HepG2 (cell line): ENCODE measurements at regions not wholly inside any gene's neighbourhood (a gene's known extent, or its start where the extent isn't known, plus 50 kb on each side); places are given as distances from the start of the nearest gene placed in this dataset.

Source experiments
- ATAC-seq: fragments of 200-7000 bp; cut with Tn5 transposase; 3 replicates; pipeline ENCODE4 v1.9.1; 2020; ENCODE audit warnings: mild to moderate bottlenecking, moderate library complexity
- BruUV-seq: library from RNA; stranded (reverse); fragments of 400-500 nt; replicated peaks from 2 replicates; lab custom pipeline; 2021; lab: Mats Ljungman, UMichigan
- CTCF ChIA-PET: fragments of 300-600 bp; formaldehyde crosslinking; extraction: SDS; loops from one replicate; lab custom pipeline; 2021; ENCODE audit warnings: low total read pairs, inconsistent platforms, low intra/inter-chr PET ratio; lab: Yijun Ruan, JAX
- POLR2A ChIA-PET: fragments of 350-600 bp; sonication (Branson Sonifier 250); formaldehyde crosslinking; loops from one replicate; lab custom pipeline; 2020; ENCODE audit warnings: antibody characterized with exemption, inconsistent platforms; lab: Yijun Ruan, JAX
- DNase-seq: peaks from one replicate; pipeline ENCODE4 v3.0.0-alpha.2; 2015; ENCODE audit warnings: low spot score
- FAIRE-seq: peaks from 3 replicates; lab custom pipeline; 2011; peaks lifted over from hg19 to GRCh38; lab: Jason Lieb, UNC
- H2AFZ ChIP-seq: one replicate; pipeline ENCODE4 v1.6.1; 2011; ENCODE audit warnings: low read length, inconsistent platforms
- H3K27ac ChIP-seq: fragments of 300-600 bp; 3 replicates; pipeline ENCODE4 v1.8.0; 2011; ENCODE audit warnings: mixed run types, mild to moderate bottlenecking, mixed read lengths, low read length, inconsistent platforms; ENCODE audit not compliant: insufficient read depth; ENCODE audit errors: extremely low read length
- H3K27me3 ChIP-seq, 2 experiments: fragments of 200-600 bp in 1 of 2; 2 replicates in 1 of 2; 3 replicates in 1 of 2; pipeline versions ENCODE4 v1.6.0 to v1.8.0; 2011; ENCODE audit warnings: low read length in 2 of 2, mild to moderate bottlenecking in 2 of 2, moderate library complexity in 2 of 2, inconsistent platforms in 1 of 2; ENCODE audit not compliant: insufficient read depth in 2 of 2, control insufficient read depth in 1 of 2
- H3K36me3 ChIP-seq, 2 experiments: fragments of 200-600 bp in 1 of 2; replicated peaks in 1 of 2; 2 replicates in 1 of 2; 3 replicates in 1 of 2; pipeline versions ENCODE4 v1.5.1 to v1.8.0; 2011; ENCODE audit warnings: low read length in 2 of 2, inconsistent platforms in 1 of 2; ENCODE audit not compliant: insufficient read depth in 2 of 2, control insufficient read depth in 1 of 2
- H3K4me1 ChIP-seq: 2 replicates; pipeline ENCODE4 v1.5.1; 2012; ENCODE audit warnings: low read length, inconsistent platforms; ENCODE audit not compliant: insufficient read depth
- H3K4me2 ChIP-seq: 2 replicates; pipeline ENCODE4 v1.6.0; 2011; ENCODE audit warnings: low read depth, low read length, inconsistent platforms
- H3K4me3 ChIP-seq, 3 experiments: fragments of 200-600 bp in 1 of 3; sonication (generic), shearing (Covaris generic) in 1 of 3; replicated peaks in 1 of 3; 2 replicates each; pipeline ENCODE4 v1.5.1; 2011 to 2016; ENCODE audit warnings: low read length in 3 of 3, inconsistent platforms in 2 of 3, low read depth in 2 of 3, mild to moderate bottlenecking in 2 of 3, control low read depth in 1 of 3, mixed read lengths in 1 of 3; ENCODE audit not compliant: insufficient read depth in 1 of 3
- H3K79me2 ChIP-seq: one replicate; pipeline ENCODE4 v1.6.1; 2011; ENCODE audit warnings: low read length, inconsistent platforms; ENCODE audit not compliant: insufficient read depth
- H3K9ac ChIP-seq: 2 replicates; pipeline ENCODE4 v1.6.0; 2011; ENCODE audit warnings: mild to moderate bottlenecking, low read depth, low read length, inconsistent platforms; ENCODE audit not compliant: insufficient read depth
- H3K9me3 ChIP-seq: 2 replicates; pipeline ENCODE4 v1.5.1; 2012; ENCODE audit warnings: mild to moderate bottlenecking, low read length
- H4K20me1 ChIP-seq: 2 replicates; pipeline ENCODE4 v1.6.0; 2011; ENCODE audit warnings: inconsistent platforms, mild to moderate bottlenecking, low read length, moderate library complexity; ENCODE audit not compliant: insufficient read depth
- ATF1 ChIP-seq: IDR thresholded peaks from 2 replicates; pipeline ENCODE4 v1.6.1; 2016; ENCODE audit warnings: mild to moderate bottlenecking, control low read depth
- GRHL1 ChIP-seq: sonication (generic); formaldehyde crosslinking; conservative IDR thresholded peaks from 2 replicates; pipeline ENCODE4 v1.8.0; 2022; ENCODE audit warnings: missing genetic modification reagents
- ISX ChIP-seq: sonication (generic); formaldehyde crosslinking; conservative IDR thresholded peaks from 2 replicates; pipeline ENCODE4 v1.5.0; 2020; ENCODE audit warnings: missing genetic modification reagents
- MNT ChIP-seq: fragments of 450-650 bp; IDR thresholded peaks from 2 replicates; pipeline ENCODE4 v1.6.1; 2016
- ZNF30 ChIP-seq: sonication (generic); formaldehyde crosslinking; IDR thresholded peaks from 2 replicates; pipeline ENCODE4 v1.5.0; 2020; ENCODE audit warnings: mild to moderate bottlenecking, missing genetic modification reagents
- WGBS: methylation state at CpG from one replicate; pipeline ENCODE4 v1.1.6; 2017; ENCODE audit warnings: low lambda C conversion rate; 5-methylcytosine and 5-hydroxymethylcytosine counted together
- in situ Hi-C: cut with HindIII; loops from 2 replicates; pipeline ENCODE4 v1.10.0; 2017; ENCODE audit warnings: low pct_unique_long_range_greater_than_20kb; ENCODE audit not compliant: extremely low pct_ligation_motif_present
- intact Hi-C: fragments of 100-400 bp; cut with micrococcal nuclease; formaldehyde crosslinking; loops from one replicate; pipeline ENCODE4 v1.10.0; 2022; ENCODE audit not compliant: unreplicated experiment

GRCh38 chr6:92497281-92497680, 922.1 kb downstream of the EPHA7 start (continued):
- TF ChIP-seq GRHL1 (CRISPR knock-in tag), result no peak
- no peak for TF ChIP-seq ZNF30 (CRISPR knock-in tag)
- no peak for TF ChIP-seq ATF1

- H3K27ac ChIP-seq, result no peak overlapping the region
- in situ Hi-C loops, result no loop called here
- no peaks in the 10 kb centered on the region for H3K4me1 ChIP-seq
- 9% methylated on average over 4 of the region's 4 CpGs for WGBS
- H4K20me1 ChIP-seq, result no peaks in the 10 kb centered on the region
- no peak overlapping the region for H3K9ac ChIP-seq
- no peak for DNase-seq
- no peaks in the 10 kb centered on the region for H3K9me3 ChIP-seq
- no peak for FAIRE-seq
- POLR2A ChIA-PET, result no interaction called here
- TF ChIP-seq ISX (CRISPR knock-in tag) (no peak), MNT (peak; percentile 64)
- no peaks in the 10 kb centered on the region for H3K36me3 ChIP-seq
- intact Hi-C loops, result no loop called here
- H3K4me2 ChIP-seq, result no peak overlapping the region
- CTCF ChIA-PET, result no interaction called here
- H2AFZ ChIP-seq, result no peak overlapping the region
- no peak overlapping the region for H3K4me3 ChIP-seq
- H3K79me2 ChIP-seq, result no peaks in the 10 kb centered on the region
- BruUV-seq, result no TSS peak
- H3K27me3 ChIP-seq, result no peaks in the 10 kb centered on the region
- ATAC-seq, result no peak
Measured at GRCh38 chr6:92496527-92496926, 922.8 kb downstream of the EPHA7 start.
